Panc1 (cell line): ENCODE measurements at regions not wholly inside any gene's neighbourhood (a gene's known extent, or its start where the extent isn't known, plus 50 kb on each side); places are given as distances from the start of the nearest gene placed in this dataset.

ENCODE experiments used
- POLR2AphosphoS5 ChIP-seq: IDR thresholded peaks from 2 replicates; pipeline ENCODE4 v1.6.1; 2012; ENCODE audit warnings: mild to moderate bottlenecking, low read depth, low read length, moderate library complexity
- TCF7L2 ChIP-seq: IDR thresholded peaks from 2 replicates; pipeline ENCODE4 v1.6.1; 2011; ENCODE audit warnings: mild to moderate bottlenecking, low read depth, low read length, inconsistent platforms
- TF ChIP-seq, protein P1 (sequence below): fragments of 450-650 bp; IDR thresholded peaks from 2 replicates; pipeline ENCODE4 v1.5.1; 2017; ENCODE audit warnings: mild to moderate bottlenecking
- TF ChIP-seq, protein P2 (sequence below), 2 experiments: IDR thresholded peaks; 2 replicates each; pipeline ENCODE4 v1.6.1; 2011 to 2012; ENCODE audit warnings: low read depth in 2 of 2, control low read depth in 1 of 2, low read length in 1 of 2, mild to moderate bottlenecking in 1 of 2, moderate library complexity in 1 of 2; ENCODE audit not compliant: insufficient read depth in 1 of 2

DNA sequence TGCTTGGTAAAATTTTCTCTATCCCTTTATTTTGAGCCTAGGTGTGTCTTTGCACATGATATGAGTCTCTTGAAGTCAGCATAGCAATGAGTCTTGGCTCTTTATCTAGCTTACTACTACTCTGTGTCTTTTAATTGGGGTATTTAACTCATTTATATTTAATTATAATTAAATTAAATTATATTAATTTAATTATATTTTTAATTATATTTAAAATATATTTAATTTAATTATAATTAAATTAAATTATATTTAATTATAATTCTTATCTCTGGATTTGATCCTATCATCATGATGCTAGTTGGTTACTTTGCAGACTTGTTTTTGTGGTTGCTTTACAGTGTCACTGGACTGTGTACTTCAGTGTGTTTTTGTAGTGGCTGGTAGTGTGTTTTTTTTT lies 201.2 kb upstream of the ITM2A start:
- TF ChIP-seq, protein P1, sequence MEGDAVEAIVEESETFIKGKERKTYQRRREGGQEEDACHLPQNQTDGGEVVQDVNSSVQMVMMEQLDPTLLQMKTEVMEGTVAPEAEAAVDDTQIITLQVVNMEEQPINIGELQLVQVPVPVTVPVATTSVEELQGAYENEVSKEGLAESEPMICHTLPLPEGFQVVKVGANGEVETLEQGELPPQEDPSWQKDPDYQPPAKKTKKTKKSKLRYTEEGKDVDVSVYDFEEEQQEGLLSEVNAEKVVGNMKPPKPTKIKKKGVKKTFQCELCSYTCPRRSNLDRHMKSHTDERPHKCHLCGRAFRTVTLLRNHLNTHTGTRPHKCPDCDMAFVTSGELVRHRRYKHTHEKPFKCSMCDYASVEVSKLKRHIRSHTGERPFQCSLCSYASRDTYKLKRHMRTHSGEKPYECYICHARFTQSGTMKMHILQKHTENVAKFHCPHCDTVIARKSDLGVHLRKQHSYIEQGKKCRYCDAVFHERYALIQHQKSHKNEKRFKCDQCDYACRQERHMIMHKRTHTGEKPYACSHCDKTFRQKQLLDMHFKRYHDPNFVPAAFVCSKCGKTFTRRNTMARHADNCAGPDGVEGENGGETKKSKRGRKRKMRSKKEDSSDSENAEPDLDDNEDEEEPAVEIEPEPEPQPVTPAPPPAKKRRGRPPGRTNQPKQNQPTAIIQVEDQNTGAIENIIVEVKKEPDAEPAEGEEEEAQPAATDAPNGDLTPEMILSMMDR: no peak
- TF ChIP-seq POLR2AphosphoS5 (no peak), TCF7L2 (no peak)
- TF ChIP-seq, protein P2, sequence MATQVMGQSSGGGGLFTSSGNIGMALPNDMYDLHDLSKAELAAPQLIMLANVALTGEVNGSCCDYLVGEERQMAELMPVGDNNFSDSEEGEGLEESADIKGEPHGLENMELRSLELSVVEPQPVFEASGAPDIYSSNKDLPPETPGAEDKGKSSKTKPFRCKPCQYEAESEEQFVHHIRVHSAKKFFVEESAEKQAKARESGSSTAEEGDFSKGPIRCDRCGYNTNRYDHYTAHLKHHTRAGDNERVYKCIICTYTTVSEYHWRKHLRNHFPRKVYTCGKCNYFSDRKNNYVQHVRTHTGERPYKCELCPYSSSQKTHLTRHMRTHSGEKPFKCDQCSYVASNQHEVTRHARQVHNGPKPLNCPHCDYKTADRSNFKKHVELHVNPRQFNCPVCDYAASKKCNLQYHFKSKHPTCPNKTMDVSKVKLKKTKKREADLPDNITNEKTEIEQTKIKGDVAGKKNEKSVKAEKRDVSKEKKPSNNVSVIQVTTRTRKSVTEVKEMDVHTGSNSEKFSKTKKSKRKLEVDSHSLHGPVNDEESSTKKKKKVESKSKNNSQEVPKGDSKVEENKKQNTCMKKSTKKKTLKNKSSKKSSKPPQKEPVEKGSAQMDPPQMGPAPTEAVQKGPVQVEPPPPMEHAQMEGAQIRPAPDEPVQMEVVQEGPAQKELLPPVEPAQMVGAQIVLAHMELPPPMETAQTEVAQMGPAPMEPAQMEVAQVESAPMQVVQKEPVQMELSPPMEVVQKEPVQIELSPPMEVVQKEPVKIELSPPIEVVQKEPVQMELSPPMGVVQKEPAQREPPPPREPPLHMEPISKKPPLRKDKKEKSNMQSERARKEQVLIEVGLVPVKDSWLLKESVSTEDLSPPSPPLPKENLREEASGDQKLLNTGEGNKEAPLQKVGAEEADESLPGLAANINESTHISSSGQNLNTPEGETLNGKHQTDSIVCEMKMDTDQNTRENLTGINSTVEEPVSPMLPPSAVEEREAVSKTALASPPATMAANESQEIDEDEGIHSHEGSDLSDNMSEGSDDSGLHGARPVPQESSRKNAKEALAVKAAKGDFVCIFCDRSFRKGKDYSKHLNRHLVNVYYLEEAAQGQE (IDR thresholded peaks at IDR 0.05; ENCODE audit: insufficient read depth in 1 of 2, low read depth in 2 of 2, low read length in 1 of 2): no peak
